Endothelial cell of umbilical vein (primary cell): ENCODE measurements at regions not wholly inside any gene's neighbourhood (a gene's known extent, or its start where the extent isn't known, plus 50 kb on each side); places are given as distances from the start of the nearest gene placed in this dataset.

Experiments
- BruUV-seq: library from RNA; stranded (reverse); fragments of 400-500 nt; replicated peaks from 2 replicates; lab custom pipeline; 2021; lab: Mats Ljungman, UMichigan
- CTCF ChIA-PET: fragments of 300-600, 350-600 bp; sonication (Branson Sonifier 250); formaldehyde crosslinking; loops from one replicate; lab custom pipeline; 2021; ENCODE audit warnings: antibody characterized with exemption, inconsistent platforms; lab: Charles Lee
- POLR2A ChIA-PET: fragments of 300-600, 350-600 bp; sonication (Branson Sonifier 250); formaldehyde crosslinking; loops from one replicate; lab custom pipeline; 2021; ENCODE audit warnings: antibody characterized with exemption, inconsistent platforms; lab: Charles Lee
- DNase-seq: peaks from one replicate; pipeline ENCODE4 v3.0.0-alpha.2; 2011; ENCODE audit warnings: low read depth, low spot score
- FAIRE-seq: peaks from 2 replicates; lab custom pipeline; 2011; peaks lifted over from hg19 to GRCh38; lab: Jason Lieb, UNC
- H2AFZ ChIP-seq: 2 replicates; pipeline ENCODE4 v1.6.0; 2012; ENCODE audit warnings: low read depth, low read length, control low read depth, inconsistent platforms
- H3K27ac ChIP-seq: 2 replicates; pipeline ENCODE4 v1.5.1; 2011; ENCODE audit warnings: low read depth, mild to moderate bottlenecking, control low read depth, low read length, moderate library complexity; ENCODE audit not compliant: insufficient read depth
- H3K27me3 ChIP-seq, 2 experiments: 2 replicates each; pipeline versions ENCODE4 v1.6.0 to v1.6.1; 2011; ENCODE audit warnings: low read length in 2 of 2, mixed read lengths in 1 of 2; ENCODE audit not compliant: control insufficient read depth in 2 of 2, insufficient read depth in 2 of 2
- H3K36me3 ChIP-seq, 2 experiments: 2 replicates in 1 of 2; 3 replicates in 1 of 2; pipeline ENCODE4 v1.5.1; 2011; ENCODE audit warnings: low read length in 2 of 2, mild to moderate bottlenecking in 1 of 2, moderate library complexity in 1 of 2; ENCODE audit not compliant: control insufficient read depth in 2 of 2, insufficient read depth in 2 of 2; ENCODE audit errors: extremely low read depth in 1 of 2
- H3K4me1 ChIP-seq: 3 replicates; pipeline ENCODE4 v1.5.1; 2011; ENCODE audit warnings: mild to moderate bottlenecking, low read length; ENCODE audit not compliant: control insufficient read depth, insufficient read depth; ENCODE audit errors: extremely low read depth
- H3K4me2 ChIP-seq: 2 replicates; pipeline ENCODE4 v1.6.1; 2011; ENCODE audit warnings: low read length, control low read depth, mixed read lengths; ENCODE audit not compliant: insufficient read depth
- H3K4me3 ChIP-seq, 3 experiments: fragments of 200-600 bp in 1 of 3; sonication (generic), shearing (Covaris generic) in 1 of 3; replicated peaks in 1 of 3; 2 replicates each; pipeline ENCODE4 v1.5.1; 2011 to 2016; ENCODE audit warnings: control low read depth in 3 of 3, low read length in 3 of 3, mild to moderate bottlenecking in 2 of 3, inconsistent platforms in 1 of 3, low read depth in 1 of 3, moderate library complexity in 1 of 3; ENCODE audit not compliant: insufficient read depth in 1 of 3
- H3K79me2 ChIP-seq: 2 replicates; pipeline ENCODE4 v1.6.0; 2012; ENCODE audit warnings: low read length, inconsistent platforms; ENCODE audit not compliant: control insufficient read depth, insufficient read depth
- H3K9ac ChIP-seq: replicated peaks from 2 replicates; pipeline ENCODE3; 2011; ENCODE audit warnings: low read length, control low read depth; ENCODE audit not compliant: insufficient read depth; ENCODE audit errors: extremely low read depth
- H3K9me1 ChIP-seq: replicated peaks from 3 replicates; pipeline ENCODE4 v1.6.0; 2011; ENCODE audit warnings: mild to moderate bottlenecking, low read length; ENCODE audit not compliant: control insufficient read depth, insufficient read depth; ENCODE audit errors: extremely low read depth
- H3K9me3 ChIP-seq: replicated peaks from 2 replicates; pipeline ENCODE4 v1.5.1; 2012; ENCODE audit warnings: low read length, inconsistent platforms; ENCODE audit not compliant: control insufficient read depth, insufficient read depth
- H4K20me1 ChIP-seq: replicated peaks from 2 replicates; pipeline ENCODE3; 2011; ENCODE audit warnings: mild to moderate bottlenecking, low read length; ENCODE audit not compliant: control insufficient read depth, insufficient read depth; ENCODE audit errors: extremely low read depth
- EZH2 ChIP-seq: IDR thresholded peaks from 2 replicates; pipeline ENCODE4 v1.6.1; 2012; ENCODE audit warnings: borderline replicate concordance, low read depth, mild to moderate bottlenecking, moderate library complexity, low read length, inconsistent platforms; ENCODE audit not compliant: severe bottlenecking
- FOS ChIP-seq: IDR thresholded peaks from 2 replicates; pipeline ENCODE4 v1.6.1; 2011; ENCODE audit warnings: mild to moderate bottlenecking, low read length, moderate library complexity, borderline replicate concordance; ENCODE audit not compliant: insufficient read depth
- GATA2 ChIP-seq: IDR thresholded peaks from 2 replicates; pipeline ENCODE4 v1.7.0; 2011; ENCODE audit warnings: low read depth, mild to moderate bottlenecking, moderate library complexity, mixed read lengths, low read length; ENCODE audit not compliant: insufficient read length, insufficient read depth
- JUN ChIP-seq: IDR thresholded peaks from 2 replicates; pipeline ENCODE4 v1.6.1; 2011; ENCODE audit warnings: borderline replicate concordance, low read depth; ENCODE audit not compliant: insufficient read length, insufficient read depth
- POLR2A ChIP-seq: IDR thresholded peaks from 2 replicates; pipeline ENCODE4 v1.6.1; 2012; ENCODE audit warnings: low read depth, mild to moderate bottlenecking, control low read depth, low read length
- POLR2AphosphoS5 ChIP-seq: IDR thresholded peaks from 2 replicates; pipeline ENCODE4 v1.6.1; 2012; ENCODE audit warnings: low read depth, mild to moderate bottlenecking, control low read depth, low read length, moderate library complexity; ENCODE audit not compliant: insufficient read depth
- dilution Hi-C: fragments of 300-500 bp; cut with MboI; formaldehyde crosslinking; loops from one replicate; pipeline ENCODE4 v1.15.0; 2019; ENCODE audit warnings: low sequenced_read_pairs; ENCODE audit not compliant: extremely low pct_ligation_motif_present
- intact Hi-C: fragments of 100-400 bp; cut with micrococcal nuclease; formaldehyde crosslinking; loops from one replicate; pipeline ENCODE4 v1.10.0; 2022
- TF ChIP-seq, protein P1 (sequence below), 2 donors: IDR thresholded peaks; 1 replicate in 1 of 2; 2 replicates in 1 of 2; pipeline ENCODE4 v1.5.1; 2011; ENCODE audit warnings: low read length in 2 of 2, mild to moderate bottlenecking in 2 of 2, moderate library complexity in 2 of 2, control low read depth in 1 of 2, inconsistent platforms in 1 of 2, low read depth in 1 of 2; ENCODE audit not compliant: insufficient read depth in 1 of 2; ENCODE audit errors: extremely low read depth in 1 of 2

GRCh38 chr10:118915161-118915560, 114.4 kb upstream of the NANOS1 start:
- FAIRE-seq (no peak), DNase-seq (no peak)
- Histone ChIP-seq H3K27me3 (peaks cover 4 to 8% of the 10 kb centered on the region in 2 experiments), H4K20me1 (no peaks in the 10 kb centered on the region), H3K27ac (no peak overlapping the region), H2AFZ (no peak overlapping the region), H3K36me3 (no peaks in the 10 kb centered on the region), H3K9me3 (no peaks in the 10 kb centered on the region), H3K79me2 (no peaks in the 10 kb centered on the region), H3K9ac (no peak overlapping the region), H3K4me2 (no peak overlapping the region), H3K4me3 (no peak overlapping the region), H3K4me1 (peaks cover 8% of the 10 kb centered on the region), H3K9me1 (no peaks in the 10 kb centered on the region)
- ChIA-PET CTCF (no interaction called here), POLR2A (no interaction called here)
- no TSS peak for BruUV-seq
- dilution Hi-C loops (no loop called here), intact Hi-C loops (no loop called here)
- TF ChIP-seq POLR2A (no peak), EZH2 (no peak), POLR2AphosphoS5 (no peak), FOS (no peak), GATA2 (no peak)
- TF ChIP-seq, protein P1, sequence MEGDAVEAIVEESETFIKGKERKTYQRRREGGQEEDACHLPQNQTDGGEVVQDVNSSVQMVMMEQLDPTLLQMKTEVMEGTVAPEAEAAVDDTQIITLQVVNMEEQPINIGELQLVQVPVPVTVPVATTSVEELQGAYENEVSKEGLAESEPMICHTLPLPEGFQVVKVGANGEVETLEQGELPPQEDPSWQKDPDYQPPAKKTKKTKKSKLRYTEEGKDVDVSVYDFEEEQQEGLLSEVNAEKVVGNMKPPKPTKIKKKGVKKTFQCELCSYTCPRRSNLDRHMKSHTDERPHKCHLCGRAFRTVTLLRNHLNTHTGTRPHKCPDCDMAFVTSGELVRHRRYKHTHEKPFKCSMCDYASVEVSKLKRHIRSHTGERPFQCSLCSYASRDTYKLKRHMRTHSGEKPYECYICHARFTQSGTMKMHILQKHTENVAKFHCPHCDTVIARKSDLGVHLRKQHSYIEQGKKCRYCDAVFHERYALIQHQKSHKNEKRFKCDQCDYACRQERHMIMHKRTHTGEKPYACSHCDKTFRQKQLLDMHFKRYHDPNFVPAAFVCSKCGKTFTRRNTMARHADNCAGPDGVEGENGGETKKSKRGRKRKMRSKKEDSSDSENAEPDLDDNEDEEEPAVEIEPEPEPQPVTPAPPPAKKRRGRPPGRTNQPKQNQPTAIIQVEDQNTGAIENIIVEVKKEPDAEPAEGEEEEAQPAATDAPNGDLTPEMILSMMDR (IDR thresholded peaks at IDR 0.05; ENCODE audit: extremely low read depth in 1 of 2, insufficient read depth in 1 of 2, low read depth in 1 of 2, low read length in 2 of 2) = no peak

DNA sequence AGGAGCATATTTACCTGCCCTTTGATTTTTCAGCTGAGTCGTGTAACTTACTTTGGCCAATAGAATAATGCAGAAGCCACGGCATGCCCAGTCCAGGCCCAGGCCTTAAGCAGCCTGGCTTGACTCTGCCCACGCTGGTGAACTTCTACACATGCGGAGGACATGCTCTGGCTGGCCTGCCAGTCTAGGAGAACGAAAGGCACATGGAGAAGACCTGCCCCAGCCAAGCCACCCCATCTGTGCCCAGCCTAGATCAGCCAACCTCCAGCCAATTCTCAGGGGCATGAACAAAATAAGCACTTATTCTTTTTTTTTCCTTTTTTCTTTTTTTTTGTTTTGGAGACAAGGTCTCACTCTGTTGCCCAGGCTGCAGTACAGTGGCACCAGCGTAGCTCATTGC, 112.7 kb upstream of the NANOS1 start:
- Histone ChIP-seq H3K4me2 (no peak overlapping the region), H2AFZ (no peak overlapping the region), H3K36me3 (no peaks in the 10 kb centered on the region), H3K27me3 (peaks cover 13 to 14% of the 10 kb centered on the region in 2 experiments), H4K20me1 (no peaks in the 10 kb centered on the region), H3K27ac (no peak overlapping the region), H3K9me1 (no peaks in the 10 kb centered on the region), H3K9me3 (no peaks in the 10 kb centered on the region), H3K9ac (no peak overlapping the region), H3K79me2 (no peaks in the 10 kb centered on the region), H3K4me3 (no peak overlapping the region), H3K4me1 (peaks cover 4% of the 10 kb centered on the region)
- ChIA-PET POLR2A (no interaction called here), CTCF (no interaction called here)
- TF ChIP-seq FOS (no peak), JUN (no peak), POLR2AphosphoS5 (no peak), POLR2A (no peak)
- TF ChIP-seq, protein P1 (IDR thresholded peaks at IDR 0.05; ENCODE audit: extremely low read depth in 1 of 2, insufficient read depth in 1 of 2, low read depth in 1 of 2, low read length in 2 of 2) = no peak
- DNase-seq = no peak
- no TSS peak for BruUV-seq
- intact Hi-C loops (no loop called here), dilution Hi-C loops (no loop called here)
- no peak for FAIRE-seq
